OCI-LY7 (cell line): ENCODE measurements at regions not wholly inside any gene's neighbourhood (a gene's known extent, or its start where the extent isn't known, plus 50 kb on each side); places are given as distances from the start of the nearest gene placed in this dataset.

Experiments used
- CTCF ChIP-seq: fragments of 200-600 bp; sonication (generic); conservative IDR thresholded peaks from 2 replicates; pipeline ENCODE4 v1.5.1; 2014; ENCODE audit warnings: mild to moderate bottlenecking, antibody characterized with exemption, low read length, moderate library complexity, mixed read lengths
- EZH2phosphoT487 ChIP-seq: fragments of 200-600 bp; sonication (generic); IDR thresholded peaks from 2 replicates; pipeline ENCODE4 v1.6.1; 2018; ENCODE audit warnings: low read depth, borderline replicate concordance, mild to moderate bottlenecking, mixed run types, antibody characterized with exemption, low read length, moderate library complexity, mixed read lengths

- TF ChIP-seq CTCF (no peak), EZH2phosphoT487 (no peak)
Measured at GRCh38 chr2:228917220-228917619, 353.9 kb downstream of the PID1 start.
